ENCODE measurements at regions not wholly inside any gene's neighbourhood (a gene's known extent, or its start where the extent isn't known, plus 50 kb on each side); places are given as distances from the start of the nearest gene placed in this dataset.

DNA sequence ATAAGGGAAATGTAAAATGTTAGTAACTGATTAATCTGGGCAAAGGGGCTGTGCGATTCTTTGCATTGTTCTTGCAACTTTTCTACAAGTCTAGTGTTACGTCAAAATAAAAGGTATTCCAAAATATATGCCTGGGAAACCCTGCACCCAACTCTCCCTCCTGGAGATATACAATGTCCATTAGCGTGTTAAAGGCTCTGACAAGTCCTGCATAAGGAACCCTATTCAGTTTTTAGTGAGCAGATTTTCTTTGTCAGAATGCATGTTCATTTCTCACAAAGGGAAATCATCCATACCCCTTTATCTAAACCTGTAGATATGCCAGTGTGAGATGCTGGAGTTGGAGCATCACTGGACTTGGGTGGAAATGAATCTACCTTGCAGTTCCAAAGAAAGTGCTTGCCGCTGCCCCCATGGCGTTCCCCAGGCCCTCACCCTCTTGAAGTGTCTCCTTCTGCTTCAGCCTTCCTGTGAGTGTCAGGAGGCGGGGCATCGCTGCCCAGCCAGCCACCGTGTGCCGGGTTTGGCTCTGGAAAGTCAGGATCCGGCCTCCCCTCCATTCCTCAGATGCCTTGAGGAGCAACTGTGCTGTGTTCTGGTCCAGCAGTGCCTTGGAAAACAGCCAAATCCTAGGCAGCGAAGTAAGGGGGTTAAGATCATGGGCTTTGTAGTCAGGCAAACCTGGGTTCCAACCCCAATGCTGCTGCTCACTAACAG lies 85.5 kb downstream of the RMI2 start:
- DNase-seq (ENCODE audit: low read depth) = no peak
- no peak overlapping the region for H3K27ac Mint-ChIP-seq (ENCODE audit: unreplicated experiment)

DNA sequence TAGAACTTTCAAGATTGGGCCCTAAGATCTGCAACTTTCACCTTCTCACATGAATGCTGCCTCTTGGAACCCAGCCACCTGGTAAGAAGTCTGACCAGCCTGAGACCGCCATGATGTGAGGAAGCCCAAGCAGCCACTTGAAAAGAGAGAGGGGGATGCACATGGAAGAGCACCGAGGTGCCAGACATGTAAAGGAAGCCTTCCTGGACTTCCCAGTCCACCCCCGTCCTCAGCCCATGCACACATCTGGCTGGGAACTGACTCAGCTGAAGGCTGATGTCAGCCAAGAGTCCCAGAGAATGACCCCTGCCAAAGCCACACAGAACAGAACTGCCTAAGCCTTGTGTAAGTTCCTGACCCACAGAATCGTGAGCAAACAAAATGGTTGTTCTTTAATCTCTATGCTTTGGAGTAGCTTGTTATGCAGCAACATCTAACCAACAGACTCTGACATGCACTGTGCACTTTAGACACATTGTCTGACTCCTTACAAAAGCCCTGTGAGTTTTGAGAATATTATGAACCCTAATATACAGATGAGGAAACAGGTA lies 86.7 kb downstream of the RMI2 start:
- Histone ChIP-seq H3K79me2 (ENCODE audit: insufficient read depth, low read length) (no peaks in the 10 kb centered on the region), H3K9me3 (ENCODE audit: insufficient read depth, low read depth, low read length) (peaks cover 3% of the 10 kb centered on the region), H3K4me2 (ENCODE audit: low read length) (no peak overlapping the region), H3K4me3 (ENCODE audit: insufficient read depth, low read depth, low read length) (no peak overlapping the region), H3K9ac (ENCODE audit: low read length) (no peak overlapping the region), H3K4me1 (ENCODE audit: insufficient read depth, low read length) (no peaks in the 10 kb centered on the region), H4K20me1 (ENCODE audit: insufficient read depth, low read length) (no peaks in the 10 kb centered on the region), H2AFZ (ENCODE audit: low read depth, low read length) (no peak overlapping the region), H3K27me3 (ENCODE audit: insufficient read depth, low read length) (peaks cover 3% of the 10 kb centered on the region), H3K27ac (ENCODE audit: low read depth, low read length) (no peak overlapping the region), H3K36me3 (ENCODE audit: insufficient read depth, low read length) (no peaks in the 10 kb centered on the region)
- Mint-ChIP-seq H3K27me3 (ENCODE audit: low read depth, unreplicated experiment) (peaks cover 13% of the 10 kb centered on the region), H3K27ac (ENCODE audit: unreplicated experiment) (no peak overlapping the region), H3K36me3 (ENCODE audit: low read depth, unreplicated experiment) (no peaks in the 10 kb centered on the region), H3K4me3 (ENCODE audit: unreplicated experiment) (no peak overlapping the region), H3K4me1 (ENCODE audit: low read depth, unreplicated experiment) (peaks cover 2% of the 10 kb centered on the region), H3K9me3 (ENCODE audit: unreplicated experiment) (peaks cover 3% of the 10 kb centered on the region)
- FAIRE-seq (no peak), DNase-seq (ENCODE audit: low read depth) (no peak)
- TF ChIP-seq EZH2 (IDR thresholded peaks at IDR 0.05; ENCODE audit: insufficient read depth, low read length) = no peak
- TF ChIP-seq, protein P1, sequence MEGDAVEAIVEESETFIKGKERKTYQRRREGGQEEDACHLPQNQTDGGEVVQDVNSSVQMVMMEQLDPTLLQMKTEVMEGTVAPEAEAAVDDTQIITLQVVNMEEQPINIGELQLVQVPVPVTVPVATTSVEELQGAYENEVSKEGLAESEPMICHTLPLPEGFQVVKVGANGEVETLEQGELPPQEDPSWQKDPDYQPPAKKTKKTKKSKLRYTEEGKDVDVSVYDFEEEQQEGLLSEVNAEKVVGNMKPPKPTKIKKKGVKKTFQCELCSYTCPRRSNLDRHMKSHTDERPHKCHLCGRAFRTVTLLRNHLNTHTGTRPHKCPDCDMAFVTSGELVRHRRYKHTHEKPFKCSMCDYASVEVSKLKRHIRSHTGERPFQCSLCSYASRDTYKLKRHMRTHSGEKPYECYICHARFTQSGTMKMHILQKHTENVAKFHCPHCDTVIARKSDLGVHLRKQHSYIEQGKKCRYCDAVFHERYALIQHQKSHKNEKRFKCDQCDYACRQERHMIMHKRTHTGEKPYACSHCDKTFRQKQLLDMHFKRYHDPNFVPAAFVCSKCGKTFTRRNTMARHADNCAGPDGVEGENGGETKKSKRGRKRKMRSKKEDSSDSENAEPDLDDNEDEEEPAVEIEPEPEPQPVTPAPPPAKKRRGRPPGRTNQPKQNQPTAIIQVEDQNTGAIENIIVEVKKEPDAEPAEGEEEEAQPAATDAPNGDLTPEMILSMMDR (IDR thresholded peaks at IDR 0.05; ENCODE audit: insufficient read depth, low read depth, low read length) = no peak

More for the DNA sequence above, 85.5 kb downstream of the RMI2 start:
- no peak overlapping the region for H3K9ac ChIP-seq (ENCODE audit: low read length)
- Mint-ChIP-seq H3K4me1 (ENCODE audit: low read depth, unreplicated experiment) (peaks cover 2% of the 10 kb centered on the region), H3K36me3 (ENCODE audit: low read depth, unreplicated experiment) (no peaks in the 10 kb centered on the region), H3K27me3 (ENCODE audit: low read depth, unreplicated experiment) (peaks cover 10% of the 10 kb centered on the region), H3K9me3 (ENCODE audit: unreplicated experiment) (peaks cover 3% of the 10 kb centered on the region), H3K4me3 (ENCODE audit: unreplicated experiment) (no peak overlapping the region)
- no peak for TF ChIP-seq EZH2 (IDR thresholded peaks at IDR 0.05; ENCODE audit: insufficient read depth, low read length)
- TF ChIP-seq, protein P1 (IDR thresholded peaks at IDR 0.05; ENCODE audit: insufficient read depth, low read depth, low read length) = no peak
- FAIRE-seq = no peak
- peaks cover 3% of the 10 kb centered on the region for H3K9me3 ChIP-seq (ENCODE audit: insufficient read depth, low read depth, low read length)
- H3K27ac ChIP-seq (ENCODE audit: low read depth, low read length) = no peak overlapping the region
- H3K4me2 ChIP-seq (ENCODE audit: low read length) = no peak overlapping the region
- peaks cover 3% of the 10 kb centered on the region for H3K27me3 ChIP-seq (ENCODE audit: insufficient read depth, low read length)
- no peak overlapping the region for H3K4me3 ChIP-seq (ENCODE audit: insufficient read depth, low read depth, low read length)
- no peaks in the 10 kb centered on the region for H4K20me1 ChIP-seq (ENCODE audit: insufficient read depth, low read length)
- no peaks in the 10 kb centered on the region for H3K36me3 ChIP-seq (ENCODE audit: insufficient read depth, low read length)
- H3K79me2 ChIP-seq (ENCODE audit: insufficient read depth, low read length) = no peaks in the 10 kb centered on the region
- H3K4me1 ChIP-seq (ENCODE audit: insufficient read depth, low read length) = no peaks in the 10 kb centered on the region
- no peak overlapping the region for H2AFZ ChIP-seq (ENCODE audit: low read depth, low read length)

DNA sequence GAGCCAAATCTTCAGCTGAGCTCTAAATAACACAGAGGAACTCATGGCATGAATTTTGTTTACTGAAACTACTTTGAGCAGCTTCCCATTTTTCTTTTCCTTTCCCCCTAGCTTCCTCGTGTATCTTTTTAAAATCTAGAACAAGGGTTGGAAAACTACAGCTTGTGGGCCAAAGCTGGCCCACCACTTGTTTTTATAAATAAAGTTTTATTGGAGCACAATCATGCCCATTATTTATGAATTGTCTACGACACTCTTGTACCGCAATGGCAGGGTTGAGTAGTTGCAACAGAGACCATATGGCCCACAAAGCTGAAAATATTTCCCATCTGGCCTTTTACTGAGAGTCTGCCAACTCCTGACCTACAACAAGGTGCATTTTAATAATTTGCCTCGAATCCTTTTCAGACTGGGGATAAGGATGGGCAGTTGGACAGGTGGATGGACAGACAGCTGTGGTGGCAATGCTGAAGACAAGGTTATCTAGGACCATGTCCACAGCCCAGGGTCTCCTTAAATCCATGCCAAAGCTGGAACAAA lies 87.7 kb downstream of the RMI2 start:
- DNase-seq (ENCODE audit: low read depth) (no peak), FAIRE-seq (no peak)
- Mint-ChIP-seq H3K4me1 (ENCODE audit: low read depth, unreplicated experiment) (peaks cover 2% of the 10 kb centered on the region), H3K9me3 (ENCODE audit: unreplicated experiment) (peaks cover 3% of the 10 kb centered on the region), H3K27me3 (ENCODE audit: low read depth, unreplicated experiment) (peaks cover 16% of the 10 kb centered on the region), H3K27ac (ENCODE audit: unreplicated experiment) (no peak overlapping the region), H3K4me3 (ENCODE audit: unreplicated experiment) (no peak overlapping the region), H3K36me3 (ENCODE audit: low read depth, unreplicated experiment) (no peaks in the 10 kb centered on the region)
- no peaks in the 10 kb centered on the region for H3K36me3 ChIP-seq (ENCODE audit: insufficient read depth, low read length)
- peaks cover 3% of the 10 kb centered on the region for H3K9me3 ChIP-seq (ENCODE audit: insufficient read depth, low read depth, low read length)
- H3K4me1 ChIP-seq (ENCODE audit: insufficient read depth, low read length) = no peaks in the 10 kb centered on the region
- H4K20me1 ChIP-seq (ENCODE audit: insufficient read depth, low read length) = no peaks in the 10 kb centered on the region
- H3K27ac ChIP-seq (ENCODE audit: low read depth, low read length) = no peak overlapping the region
- no peak overlapping the region for H3K9ac ChIP-seq (ENCODE audit: low read length)
- H2AFZ ChIP-seq (ENCODE audit: low read depth, low read length) = no peak overlapping the region
- peaks cover 5% of the 10 kb centered on the region for H3K27me3 ChIP-seq (ENCODE audit: insufficient read depth, low read length)
- H3K79me2 ChIP-seq (ENCODE audit: insufficient read depth, low read length) = no peaks in the 10 kb centered on the region
- no peak overlapping the region for H3K4me3 ChIP-seq (ENCODE audit: insufficient read depth, low read depth, low read length)
- no peak for TF ChIP-seq EZH2 (IDR thresholded peaks at IDR 0.05; ENCODE audit: insufficient read depth, low read length)
- TF ChIP-seq, protein P1 (IDR thresholded peaks at IDR 0.05; ENCODE audit: insufficient read depth, low read depth, low read length) = no peak
- H3K4me2 ChIP-seq (ENCODE audit: low read length) = no peak overlapping the region

Measured in astrocyte (in vitro differentiated cells and primary cell).